K562 (cell line): ENCODE measurements at regions not wholly inside any gene's neighbourhood (a gene's known extent, or its start where the extent isn't known, plus 50 kb on each side); places are given as distances from the start of the nearest gene placed in this dataset.
A peak's percentile ranks its signal among the peaks of the same experiment; 100 is the strongest.

Source experiments
- ARID3A ChIP-seq: IDR thresholded peaks from 2 replicates; pipeline ENCODE4 v1.6.1; 2012; ENCODE audit warnings: low read depth, low read length, improper control_type of control experiment, borderline replicate concordance
- ASH1L ChIP-seq: fragments of 450-650 bp; IDR thresholded peaks from 2 replicates; pipeline ENCODE4 v1.6.1; 2018; ENCODE audit warnings: borderline replicate concordance, mild to moderate bottlenecking, low read depth; ENCODE audit not compliant: partially characterized antibody
- CSDE1 ChIP-seq, 2 experiments: fragments of 450-650 bp; IDR thresholded peaks; 2 replicates each; pipeline ENCODE4 v1.6.1; 2016; ENCODE audit warnings: mild to moderate bottlenecking in 1 of 2
- DACH1 ChIP-seq: fragments of 450-650 bp; IDR thresholded peaks from 2 replicates; pipeline ENCODE4 v1.6.1; 2018; ENCODE audit not compliant: partially characterized antibody
- ERF ChIP-seq: fragments of 450-650 bp; formaldehyde crosslinking; IDR thresholded peaks from 2 replicates; pipeline ENCODE4 v1.4.0; 2020; ENCODE audit warnings: mild to moderate bottlenecking, mixed read lengths
- GTF2B ChIP-seq: IDR thresholded peaks from 2 replicates; pipeline ENCODE4 v1.6.1; 2011; ENCODE audit not compliant: insufficient read length; ENCODE audit errors: extremely low read depth
- HDAC8 ChIP-seq: fragments of 450-650 bp; IDR thresholded peaks from 2 replicates; pipeline ENCODE4 v1.6.1; 2016; ENCODE audit warnings: mild to moderate bottlenecking, missing genetic modification characterization, moderate library complexity, missing compliant biosample characterization
- HMBOX1 ChIP-seq: sonication (generic); IDR thresholded peaks from 2 replicates; pipeline ENCODE4 v1.6.1; 2016
- MAFK ChIP-seq: IDR thresholded peaks from 2 replicates; pipeline ENCODE4 v1.6.1; 2011; ENCODE audit warnings: low read length, improper control_type of control experiment
- MLLT1 ChIP-seq, 2 experiments: fragments of 450-650 bp; IDR thresholded peaks; 2 replicates each; pipeline ENCODE4 v1.6.1; 2016
- MYNN ChIP-seq, 2 experiments: sonication (generic); formaldehyde crosslinking in 1 of 2; IDR thresholded peaks; 2 replicates each; pipeline versions ENCODE4 v1.5.0 to v1.6.1; 2016 to 2020; ENCODE audit warnings: antibody characterized with exemption in 1 of 2, missing genetic modification reagents in 1 of 2
- PCBP1 ChIP-seq: fragments of 200-400 bp; formaldehyde crosslinking; IDR thresholded peaks from 2 replicates; pipeline ENCODE4 v1.6.1; 2018; ENCODE audit warnings: mild to moderate bottlenecking, low read depth, low read length; ENCODE audit not compliant: poor library complexity, severe bottlenecking
- PHTF2 ChIP-seq: fragments of 250-450 bp; sonication (Bioruptor Pico); IDR thresholded peaks from 2 replicates; pipeline ENCODE4 v1.5.0; 2021; ENCODE audit warnings: mild to moderate bottlenecking
- SMAD3 ChIP-seq: fragments of 450-650 bp; formaldehyde crosslinking; conservative IDR thresholded peaks from 2 replicates; pipeline ENCODE4 v1.4.0; 2020; ENCODE audit warnings: mild to moderate bottlenecking
- SP2 ChIP-seq: IDR thresholded peaks from 2 replicates; pipeline ENCODE4 v1.6.1; 2011; ENCODE audit warnings: mild to moderate bottlenecking, low read depth, low read length, moderate library complexity; ENCODE audit not compliant: poor library complexity, severe bottlenecking; ENCODE audit errors: extremely low read depth
- SPI1 ChIP-seq: IDR thresholded peaks from 2 replicates; pipeline ENCODE4 v1.6.1; 2011; ENCODE audit warnings: low read depth, low read length, control low read depth, borderline replicate concordance
- TFAP4 ChIP-seq: sonication (generic); formaldehyde crosslinking; IDR thresholded peaks from 2 replicates; pipeline ENCODE4 v1.8.0; 2022; ENCODE audit warnings: missing genetic modification reagents, mild to moderate bottlenecking, moderate library complexity, borderline replicate concordance
- ZC3H8 ChIP-seq: fragments of 450-650 bp; IDR thresholded peaks from 2 replicates; pipeline ENCODE4 v1.6.1; 2017
- ZEB2 ChIP-seq: fragments of 450-650 bp; IDR thresholded peaks from 2 replicates; pipeline ENCODE4 v1.6.1; 2016
- ZNF146 ChIP-seq: IDR thresholded peaks from one replicate; pipeline ENCODE4 v1.6.1; 2018; ENCODE audit warnings: missing compliant biosample characterization; ENCODE audit not compliant: unreplicated experiment
- ZNF175 ChIP-seq: fragments of 200-800 bp; sonication (Bioruptor generic); IDR thresholded peaks from 2 replicates; pipeline ENCODE4 v1.6.1; 2016; ENCODE audit warnings: low read depth, mild to moderate bottlenecking, missing genetic modification characterization, missing compliant biosample characterization

- TF ChIP-seq HMBOX1 (no peak), SPI1 (peak; percentile 60; the same call in 1 of the 2 replicates), DACH1 (peak; percentile 87), MYNN (IDR thresholded peaks at IDR 0.05) (no peak), MYNN (CRISPR knock-in tag; IDR thresholded peaks at IDR 0.05) (no peak), MAFK (0 out of 2 replicates have a peak, but pooled peaks have one; percentile 35), MLLT1 (IDR thresholded peaks at IDR 0.05) (no peak), ZC3H8 (no peak), GTF2B (no peak), ZEB2 (no peak), SMAD3 (CRISPR knock-in tag) (no peak), ZNF146 (CRISPR knock-in tag) (no peak), CSDE1 (IDR thresholded peaks at IDR 0.05) (no peak), SP2 (no peak), TFAP4 (CRISPR knock-in tag) (peak; percentile 100), PHTF2 (CRISPR knock-in tag) (no peak), ZNF175 (no peak), ARID3A (no peak; the same call in 1 of the 2 replicates), ASH1L (peak; percentile 79), PCBP1 (no peak), HDAC8 (tag) (no peak), ERF (no peak)
Observed at GRCh38 chr7:25862261-25863004, 289.6 kb upstream of the NFE2L3 start (continued).
